Right lobe of liver (tissue), 6 donors: ENCODE measurements at regions not wholly inside any gene's neighbourhood (a gene's known extent, or its start where the extent isn't known, plus 50 kb on each side); places are given as distances from the start of the nearest gene placed in this dataset.

Experiments used
- ATAC-seq, 4 donors: fragments of 200-7000 bp; cut with Tn5 transposase; one replicate each; pipeline ENCODE4 v1.9.1; 2020; ENCODE audit warnings: mild to moderate bottlenecking in 4 of 4, moderate library complexity in 4 of 4
- DNase-seq, 3 donors: peaks; one replicate each; pipeline ENCODE4 v3.0.0-alpha.2; 2020
- H3K27ac ChIP-seq, 3 donors: fragments of 200-600 bp; one replicate each; pipeline ENCODE4 v1.8.0; 2022
- H3K27me3 ChIP-seq, 2 donors: fragments of 200-600 bp; one replicate each; pipeline ENCODE4 v1.8.0; 2022
- H3K36me3 ChIP-seq, 4 donors: fragments of 200-600 bp; sonication (generic) in 1 of 4; one replicate each; pipeline versions ENCODE4 v1.5.1 to v1.8.0; 2017 to 2022; ENCODE audit warnings: control low read depth in 1 of 4
- H3K4me1 ChIP-seq, 4 donors: fragments of 200-600 bp; sonication (generic) in 1 of 4; one replicate each; pipeline versions ENCODE4 v1.5.1 to v1.8.0; 2017 to 2022; ENCODE audit warnings: control low read depth in 1 of 4
- H3K4me3 ChIP-seq, 3 donors: fragments of 200-600 bp; one replicate each; pipeline ENCODE4 v1.8.0; 2022
- H3K9me3 ChIP-seq, 4 donors: fragments of 200-600 bp; sonication (generic) in 1 of 4; one replicate each; pipeline versions ENCODE4 v1.5.1 to v1.8.0; 2017 to 2022; ENCODE audit warnings: control low read depth in 1 of 4
- CTCF ChIP-seq, 4 donors: fragments of 200-600 bp in 3 of 4; fragments of 450-650 bp in 1 of 4; IDR thresholded peaks; one replicate each; pipeline versions ENCODE4 v1.5.1 to v1.8.0; 2016 to 2022; ENCODE audit warnings: antibody characterized with exemption in 4 of 4, mild to moderate bottlenecking in 2 of 4
- POLR2A ChIP-seq: fragments of 450-650 bp; IDR thresholded peaks from one replicate; pipeline ENCODE4 v1.6.1; 2017; ENCODE audit warnings: antibody characterized with exemption, mild to moderate bottlenecking
- WGBS: methylation state at CpG from one replicate; pipeline ENCODE4 v1.1.6; 2018; ENCODE audit warnings: low coverage, low lambda C conversion rate; ENCODE audit not compliant: insufficient coverage; ENCODE audit errors: missing lambda C conversion rate; 5-methylcytosine and 5-hydroxymethylcytosine counted together
- intact Hi-C, 2 donors: fragments of 100-400 bp; cut with DNase I; formaldehyde crosslinking; loops; one replicate each; pipeline versions ENCODE4 v1.11.2 to v1.14.1; 2022
- donor health status: DM: no; HTN: yes; CAD: no.
- donor health status: DM: no; HTN: no; CAD: no.
- donor health status: DM: no; HTN: no; CAD: no.
- donor health status: DM: no; HTN: yes; CAD: no.
- donor health status: DM: no; HTN: yes; CAD: no.

GRCh38 chr12:66962290-66962689 lies 283.4 kb upstream of the GRIP1 start:
- intact Hi-C loops, result no loop called here
- no peak for DNase-seq
- no peak for TF ChIP-seq CTCF (IDR thresholded peaks at IDR 0.05)
- TF ChIP-seq POLR2A, result no peak
- Histone ChIP-seq H3K36me3 (no peaks in the 10 kb centered on the region), H3K27me3 (no peaks in the 10 kb centered on the region), H3K9me3 (no peaks in the 10 kb centered on the region), H3K4me1 (no peaks in the 10 kb centered on the region), H3K27ac (no peak overlapping the region), H3K4me3 (no peak overlapping the region)
- ATAC-seq, result no peak
- WGBS, result 43% methylated on average over 9 of the region's 9 CpGs

DNA sequence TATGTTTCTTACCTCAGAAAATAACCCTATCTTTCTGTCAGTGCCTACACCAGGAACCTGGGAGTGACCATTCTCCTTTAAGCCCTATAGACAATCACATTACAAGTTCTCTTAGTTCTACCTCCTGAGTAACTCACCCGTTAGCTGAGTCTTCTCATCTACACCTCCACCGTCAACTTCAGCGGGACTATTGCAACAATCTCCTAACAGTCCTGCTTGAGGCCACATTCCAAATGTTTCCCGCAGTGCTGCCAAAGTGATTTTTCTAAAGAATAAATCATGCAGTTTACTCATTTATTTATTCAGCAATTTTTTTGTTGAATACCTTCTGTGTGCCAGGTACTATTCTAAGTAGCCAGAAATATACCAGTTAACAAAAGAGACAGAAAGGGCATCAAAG lies 285.0 kb upstream of the GRIP1 start:
- no peaks in the 10 kb centered on the region for H3K9me3 ChIP-seq
- H3K27me3 ChIP-seq, result no peaks in the 10 kb centered on the region
- H3K27ac ChIP-seq, result no peak overlapping the region
- 78% methylated on average over 4 of the region's 4 CpGs for WGBS
- no peak overlapping the region for H3K4me3 ChIP-seq
- DNase-seq (no peak), ATAC-seq (no peak)
- TF ChIP-seq CTCF (IDR thresholded peaks at IDR 0.05) (no peak), POLR2A (no peak)
- no peaks in the 10 kb centered on the region for H3K4me1 ChIP-seq
- no peaks in the 10 kb centered on the region for H3K36me3 ChIP-seq
- intact Hi-C loops, result no loop called here

DNA sequence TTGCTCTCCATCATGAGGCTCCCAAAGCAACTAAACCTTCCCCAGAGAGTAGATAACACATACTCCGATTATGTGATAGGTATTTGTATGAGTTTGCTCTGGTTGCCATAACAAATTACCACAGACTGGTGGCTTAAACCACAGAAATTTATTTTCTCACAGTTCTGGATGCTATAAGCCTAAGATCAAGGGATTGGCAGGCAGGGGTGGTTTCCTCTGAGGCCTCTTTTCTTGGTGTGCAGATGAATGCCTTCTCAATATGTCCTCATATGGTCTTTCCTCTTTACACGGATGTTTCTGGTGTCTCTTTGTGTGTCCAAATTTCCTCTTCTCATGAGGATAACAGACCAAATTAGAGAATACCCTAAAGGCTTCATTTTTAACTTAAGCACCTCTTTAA lies 285.8 kb upstream of the GRIP1 start:
- Histone ChIP-seq H3K27me3 (no peaks in the 10 kb centered on the region), H3K27ac (no peak overlapping the region), H3K4me1 (no peaks in the 10 kb centered on the region), H3K9me3 (no peaks in the 10 kb centered on the region), H3K36me3 (no peaks in the 10 kb centered on the region), H3K4me3 (no peak overlapping the region)
- WGBS, result 19% methylated on average over 2 of the region's 2 CpGs
- ATAC-seq (no peak), DNase-seq (no peak)
- no peak for TF ChIP-seq POLR2A
- TF ChIP-seq CTCF (IDR thresholded peaks at IDR 0.05), result no peak
- intact Hi-C loops, result no loop called here

- Histone ChIP-seq H3K4me1 (no peaks in the 10 kb centered on the region), H3K4me3 (no peak overlapping the region), H3K27ac (no peak overlapping the region), H3K27me3 (no peaks in the 10 kb centered on the region), H3K9me3 (no peaks in the 10 kb centered on the region), H3K36me3 (no peaks in the 10 kb centered on the region)
- DNase-seq, result no peak
- intact Hi-C loops, result no loop called here
- no CpG with 5 or more reads among the region's 1 CpG for WGBS
- TF ChIP-seq CTCF (IDR thresholded peaks at IDR 0.05) (no peak), POLR2A (no peak)
- ATAC-seq, result no peak
These were observed 286.7 kb upstream of the GRIP1 start for GRCh38 chr12:66965621-66966020.

DNA sequence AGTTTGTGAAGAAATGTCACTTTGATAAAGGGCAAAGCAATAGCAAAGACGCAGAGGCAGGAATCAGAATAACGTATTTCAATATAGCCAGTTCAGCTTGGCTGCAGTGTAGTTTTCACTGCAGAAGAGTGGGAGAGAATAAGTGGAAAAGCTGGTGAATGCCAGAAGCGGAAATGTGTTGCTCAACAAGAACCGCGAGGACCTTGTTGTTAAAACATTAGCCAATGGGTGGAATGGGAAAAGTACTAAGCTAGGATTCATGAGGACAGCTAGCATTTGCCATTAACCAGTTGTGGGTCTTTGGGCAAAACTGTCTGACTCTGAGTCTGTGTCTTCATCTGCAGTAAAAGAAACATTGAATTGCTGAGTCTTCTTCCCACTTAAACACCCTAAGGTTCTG lies 292.9 kb upstream of the GRIP1 start:
- 62% methylated on average over 5 of the region's 5 CpGs for WGBS
- intact Hi-C loops, result no loop called here
- no peaks in the 10 kb centered on the region for H3K27me3 ChIP-seq
- H3K4me1 ChIP-seq, result no peaks in the 10 kb centered on the region
- no peak for DNase-seq
- no peaks in the 10 kb centered on the region for H3K9me3 ChIP-seq
- no peak overlapping the region for H3K27ac ChIP-seq
- no peak overlapping the region for H3K4me3 ChIP-seq
- TF ChIP-seq POLR2A, result no peak
- no peak for TF ChIP-seq CTCF (IDR thresholded peaks at IDR 0.05)
- no peak for ATAC-seq
- H3K36me3 ChIP-seq, result no peaks in the 10 kb centered on the region
